GM19463 (cell line): ENCODE measurements at regions not wholly inside any gene's neighbourhood (a gene's known extent, or its start where the extent isn't known, plus 50 kb on each side); places are given as distances from the start of the nearest gene placed in this dataset.

ENCODE experiments used
- ATAC-seq: cut with Tn5 transposase; IDR thresholded peaks from one replicate; pipeline ENCODE4 v1.9.1; 2021; ENCODE audit warnings: mild to moderate bottlenecking, moderate library complexity; ENCODE audit not compliant: unreplicated experiment

DNA sequence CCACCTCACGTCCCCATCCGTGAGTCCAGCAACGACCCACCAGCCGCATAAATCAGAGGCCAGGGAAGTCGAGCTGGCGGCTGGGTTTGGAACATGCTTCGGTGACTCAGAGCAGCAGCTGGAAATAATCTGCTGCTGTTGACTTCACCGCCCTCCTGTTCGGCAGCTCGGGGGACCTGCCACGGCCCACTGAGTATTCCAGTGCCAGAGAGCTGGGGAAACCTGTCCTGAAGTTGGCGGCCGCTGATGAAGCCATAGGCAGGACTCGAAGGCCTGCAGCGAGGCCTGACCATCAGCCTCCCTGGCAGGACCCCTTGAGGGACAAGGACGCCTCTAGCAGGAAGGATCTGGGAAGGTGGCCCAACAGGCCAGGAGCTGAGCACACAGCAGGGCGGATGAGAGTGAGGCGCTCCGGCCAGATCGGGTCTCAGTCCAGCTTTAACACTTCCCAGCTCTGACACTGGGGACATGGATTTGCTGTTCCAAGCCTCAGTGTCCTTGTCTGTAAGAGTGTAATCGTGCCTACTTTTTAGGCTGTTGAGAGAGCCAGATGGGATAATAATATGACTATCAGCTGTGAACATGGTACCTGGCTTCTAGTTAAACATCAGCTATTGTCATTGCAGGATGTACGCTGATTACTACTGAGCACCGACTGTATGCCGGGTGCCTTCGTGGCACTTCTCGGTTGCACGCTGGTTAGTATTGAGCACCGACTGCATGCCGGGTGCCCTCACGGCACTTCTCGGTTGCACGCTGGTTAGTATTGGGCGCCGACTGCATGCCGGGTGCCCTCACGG is 50.4 kb upstream of the CIBAR2 start:
- ATAC-seq = no peak

DNA sequence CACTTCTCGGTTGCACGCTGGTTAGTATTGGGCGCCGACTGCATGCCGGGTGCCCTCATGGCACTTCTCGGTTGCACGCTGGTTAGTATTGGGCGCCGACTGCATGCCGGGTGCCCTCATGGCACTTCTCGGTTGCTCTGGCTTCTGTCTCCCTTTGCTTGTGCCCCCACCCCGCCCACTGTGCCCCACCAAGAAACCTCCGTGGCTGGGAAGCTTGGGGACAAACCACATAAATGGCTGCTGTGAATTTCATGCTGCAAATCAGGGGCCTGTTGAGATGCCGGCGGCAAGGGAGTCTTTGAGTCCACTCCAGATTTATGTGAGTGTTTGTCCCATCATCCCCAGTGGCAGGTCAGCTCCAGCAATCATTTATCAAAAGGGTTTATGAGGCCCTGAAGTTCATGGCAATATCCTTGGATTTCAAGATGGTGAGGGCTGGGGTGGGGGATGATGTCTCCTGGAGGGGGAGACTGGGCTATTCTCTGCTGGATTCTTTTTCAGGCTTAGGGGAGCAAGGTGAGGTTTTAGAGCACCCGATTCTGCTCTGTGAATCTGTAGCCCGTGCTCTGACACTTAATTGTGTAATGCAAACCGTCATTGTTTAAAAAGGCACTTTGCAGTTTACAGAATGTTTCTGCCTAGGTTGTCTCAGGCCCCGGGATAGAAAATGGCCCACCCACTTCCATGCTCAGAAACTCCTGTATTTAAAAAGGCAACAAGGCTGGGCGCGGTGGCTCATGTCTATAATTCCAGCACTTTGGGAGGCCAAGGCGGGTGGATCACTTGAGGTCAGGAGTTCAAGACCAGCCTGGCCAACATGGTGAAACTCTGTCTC is 51.2 kb upstream of the CIBAR2 start:
- no peak for ATAC-seq

DNA sequence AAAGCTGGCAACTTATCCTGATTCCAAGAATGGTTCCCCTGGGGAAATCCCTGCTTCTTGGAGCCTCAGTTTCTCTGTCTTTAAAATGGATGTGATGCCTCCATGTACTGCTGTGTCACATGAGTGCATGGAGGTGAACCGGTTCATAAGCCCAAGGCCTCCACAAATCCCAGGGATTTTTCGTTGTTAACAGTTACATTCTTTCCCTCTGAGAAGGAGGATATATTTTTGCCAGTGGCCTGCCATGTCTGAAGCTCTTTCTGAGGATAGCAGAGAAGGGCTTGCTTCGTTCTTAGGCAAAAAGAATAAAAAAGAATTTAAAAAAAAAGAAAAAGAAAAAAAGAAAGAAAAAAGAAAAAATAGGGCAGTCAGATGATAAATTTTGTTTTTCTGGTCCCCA is 52.2 kb upstream of the CIBAR2 start:
- no peak for ATAC-seq

DNA sequence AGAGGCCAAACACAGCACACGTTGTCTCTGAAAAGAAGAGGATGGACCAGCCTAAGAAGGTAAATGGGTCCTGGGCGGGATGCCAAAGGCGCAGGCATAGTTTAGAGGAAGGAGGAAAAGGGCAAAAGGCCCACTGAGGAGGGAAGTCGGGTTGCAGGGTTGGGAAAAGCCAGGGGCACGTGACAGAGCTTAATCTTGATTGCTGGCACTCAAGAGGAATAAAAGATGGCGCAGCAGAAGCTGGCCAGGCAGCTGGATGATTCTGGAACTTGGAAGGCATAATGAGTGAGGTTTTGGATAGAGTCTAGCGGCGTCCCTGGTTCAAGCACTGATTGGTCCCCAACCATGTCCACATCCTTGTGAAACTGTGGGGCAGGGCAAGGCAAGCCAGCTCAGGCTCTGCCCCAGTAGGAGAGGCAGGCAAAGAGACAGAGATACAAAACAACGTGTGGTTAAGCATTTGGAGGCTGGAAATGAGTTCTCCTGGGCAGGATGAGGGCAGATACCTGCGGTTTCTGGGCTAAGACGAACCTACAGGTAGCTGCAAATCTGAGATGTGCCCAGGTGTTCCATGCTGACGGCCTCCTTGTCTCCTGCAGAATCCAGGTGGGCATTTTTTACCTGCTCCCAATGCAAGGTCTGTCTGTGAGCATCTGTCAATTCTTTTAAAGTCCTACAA is 52.7 kb upstream of the CIBAR2 start:
- no peak for ATAC-seq

DNA sequence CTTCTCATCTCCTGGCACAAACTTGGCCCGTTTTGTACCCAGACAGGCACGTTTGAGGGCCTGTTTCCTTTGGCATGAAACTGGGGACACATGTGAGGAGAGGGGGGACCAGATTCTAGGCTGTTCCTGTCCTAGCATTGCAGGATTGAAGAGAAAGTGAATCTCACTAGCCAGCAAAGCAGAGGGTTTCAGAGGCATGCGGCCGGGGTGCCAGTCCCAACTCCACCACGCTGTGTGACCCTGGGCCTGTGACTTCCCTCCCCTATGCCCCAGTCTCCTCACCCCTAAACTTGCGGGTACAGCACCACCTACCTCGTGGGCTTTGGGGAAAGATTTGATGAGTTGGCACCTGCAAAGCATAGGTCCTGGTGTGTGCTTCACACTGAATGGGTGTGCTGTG is 53.5 kb upstream of the CIBAR2 start:
- no peak for ATAC-seq

DNA sequence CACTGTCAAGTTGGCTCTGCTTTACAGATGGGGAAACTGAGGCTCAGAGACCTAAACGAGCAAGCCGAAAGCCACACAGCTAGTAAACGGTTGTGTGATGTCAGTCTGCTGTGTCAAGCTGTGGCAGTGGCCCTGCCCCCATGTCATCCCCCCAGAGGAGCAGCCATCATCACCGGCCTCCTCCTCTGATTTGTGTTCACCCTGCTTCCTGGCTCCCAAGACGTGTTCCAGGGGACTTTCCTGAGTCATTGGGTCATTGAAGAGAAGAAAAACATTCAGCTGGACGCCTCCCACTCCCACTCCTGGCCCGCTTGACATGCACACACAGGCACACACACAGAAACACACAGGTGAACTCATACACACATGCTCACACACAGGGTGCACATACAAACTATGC is 54.0 kb upstream of the CIBAR2 start:
- no peak for ATAC-seq

DNA sequence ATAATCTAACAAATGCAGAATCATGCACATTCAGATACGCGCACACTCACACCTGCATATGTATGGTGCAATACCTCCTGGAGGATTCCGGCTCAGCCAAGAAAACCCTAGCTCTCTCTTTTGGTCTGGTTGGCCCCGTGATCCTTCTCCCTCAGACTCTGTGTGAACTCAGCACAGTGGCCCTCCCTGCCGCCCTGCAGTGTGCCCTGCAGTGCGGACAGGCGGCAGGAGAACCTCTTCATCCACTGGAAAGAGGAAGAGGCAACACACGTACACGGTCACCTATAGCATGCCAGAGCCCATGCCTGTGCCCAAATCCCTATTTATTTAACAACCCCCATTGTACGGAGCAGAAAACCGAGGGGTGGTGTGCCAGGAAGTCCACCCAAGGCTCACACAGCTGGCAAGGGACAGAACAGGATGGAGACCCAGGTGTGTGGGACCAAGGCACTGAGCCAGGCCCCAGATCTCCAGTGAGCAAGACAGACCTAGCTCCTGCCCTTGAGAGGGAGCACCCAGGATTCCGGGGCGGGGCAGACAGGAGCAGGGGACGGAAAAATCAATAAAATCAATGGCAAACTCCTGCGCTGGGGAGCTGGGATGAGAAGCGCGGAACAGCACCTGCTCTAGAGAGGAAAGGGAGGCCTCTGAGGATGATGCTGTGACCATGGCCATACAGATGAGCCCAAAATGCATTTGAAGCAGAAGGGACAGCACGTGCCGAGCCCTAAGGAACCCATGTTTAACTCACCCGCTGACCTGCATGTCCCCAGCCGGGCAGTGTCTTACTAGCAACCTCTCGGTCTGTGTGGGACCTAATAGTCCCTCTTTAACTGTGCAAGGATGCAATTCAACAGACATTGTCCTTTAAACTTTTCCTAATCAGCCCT is 54.7 kb upstream of the CIBAR2 start:
- no peak for ATAC-seq

DNA sequence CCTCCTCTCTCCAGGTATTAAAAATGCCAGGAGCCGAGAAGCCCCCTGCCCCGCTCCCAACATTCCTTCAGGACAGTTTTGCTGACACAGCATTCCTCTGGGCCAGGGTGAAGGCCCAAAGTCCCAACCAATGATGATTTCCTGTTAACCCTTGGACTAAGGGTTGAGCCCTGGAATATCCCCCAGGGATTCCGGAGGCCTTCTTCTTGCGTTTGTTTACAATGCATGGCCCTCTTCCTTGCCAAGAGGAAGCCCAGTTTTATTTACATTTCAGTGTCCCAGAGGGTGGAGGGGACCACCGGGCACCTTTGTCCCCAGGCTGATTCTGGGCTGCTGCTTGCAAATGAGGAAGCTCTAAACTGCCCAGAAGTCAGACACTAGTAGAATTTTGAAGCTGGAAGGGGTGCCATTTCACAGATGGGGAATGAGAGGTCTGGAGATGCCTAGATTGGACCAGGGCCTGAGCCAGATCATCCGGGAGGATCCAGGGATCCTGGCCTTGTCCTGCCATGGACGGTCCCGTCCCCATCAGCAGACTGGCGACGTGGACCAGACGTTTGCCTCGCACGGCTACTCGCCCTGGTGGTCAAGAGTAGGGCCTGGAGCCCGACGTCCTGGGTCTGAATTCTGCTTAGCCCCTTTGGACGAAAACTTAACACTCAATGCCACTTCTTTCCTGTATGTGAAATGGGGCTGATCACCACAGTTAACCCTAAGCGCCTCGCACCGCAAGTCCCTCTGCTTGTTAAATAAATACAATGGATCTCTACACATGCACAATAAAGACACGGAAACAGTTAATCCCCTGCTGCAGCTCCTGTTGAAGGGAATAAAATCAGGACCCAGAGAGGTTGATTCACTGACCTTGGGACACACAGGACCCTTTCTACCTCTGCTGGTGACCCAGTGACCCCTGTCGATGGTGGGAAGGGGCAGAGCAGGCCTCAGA is 55.6 kb upstream of the CIBAR2 start:
- ATAC-seq = no peak

DNA sequence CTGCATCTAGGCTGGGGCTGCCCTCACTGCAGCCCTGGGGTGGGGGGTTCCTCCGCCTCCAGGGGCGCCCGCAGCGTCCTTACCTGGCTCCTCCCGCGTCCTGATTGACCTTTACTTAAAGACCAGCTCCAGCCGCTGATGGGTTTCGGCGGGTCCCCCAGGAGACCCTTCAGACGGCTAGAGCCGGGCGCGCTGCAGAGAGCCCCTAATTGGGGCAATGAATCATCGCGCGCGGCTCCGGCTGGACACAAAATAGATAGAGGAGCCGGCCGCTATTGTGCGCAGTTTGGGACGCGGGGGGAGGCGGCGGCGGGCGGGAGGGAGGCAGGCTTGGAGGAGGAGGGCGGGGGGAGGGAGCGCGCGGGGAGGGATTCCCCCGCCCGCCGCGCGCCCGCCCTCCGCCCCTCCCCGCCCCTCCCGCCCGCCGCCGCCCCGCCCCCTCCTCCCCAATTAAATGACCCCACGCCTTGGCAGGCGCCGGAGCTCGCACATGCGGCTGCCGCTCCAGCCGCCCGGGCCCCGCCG is 56.5 kb upstream of the CIBAR2 start:
- no peak for ATAC-seq

DNA sequence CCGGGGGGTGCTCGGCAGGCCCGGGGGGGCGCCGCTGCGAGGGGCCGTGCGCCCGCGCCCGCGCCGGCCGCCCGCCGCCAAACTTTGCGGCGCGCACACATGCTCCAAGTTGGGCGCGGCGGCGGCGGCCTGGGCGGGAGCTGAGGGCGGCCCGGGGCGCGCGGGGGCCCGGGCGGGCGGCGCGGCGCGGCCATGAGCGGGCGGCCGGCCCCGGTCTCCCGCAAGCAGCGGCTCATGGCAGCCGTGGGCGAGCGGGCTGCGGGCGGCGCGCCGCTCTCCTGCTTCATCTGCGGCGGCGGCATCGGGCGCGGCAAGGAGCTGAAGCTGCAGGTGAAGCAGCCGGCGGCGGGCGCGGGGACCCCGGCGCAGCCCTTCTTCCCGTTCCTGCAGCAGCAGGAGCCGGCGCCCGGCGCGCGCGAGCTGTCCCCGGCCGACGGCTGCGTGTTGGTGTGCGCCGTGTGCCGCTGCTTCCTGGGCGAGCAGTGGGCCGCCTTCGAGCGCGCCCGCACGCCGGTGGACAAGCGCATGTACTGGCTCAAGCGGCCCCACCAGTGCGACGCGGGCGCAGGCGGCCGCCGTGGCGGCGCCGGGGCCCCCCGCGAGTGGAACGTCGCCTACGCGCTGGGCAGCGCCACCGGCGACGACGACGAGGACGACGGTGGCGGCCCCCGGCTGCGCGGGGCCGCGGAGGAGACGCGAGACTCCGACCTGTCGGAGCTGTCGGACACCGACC is 57.2 kb upstream of the CIBAR2 start:
- no peak for ATAC-seq

DNA sequence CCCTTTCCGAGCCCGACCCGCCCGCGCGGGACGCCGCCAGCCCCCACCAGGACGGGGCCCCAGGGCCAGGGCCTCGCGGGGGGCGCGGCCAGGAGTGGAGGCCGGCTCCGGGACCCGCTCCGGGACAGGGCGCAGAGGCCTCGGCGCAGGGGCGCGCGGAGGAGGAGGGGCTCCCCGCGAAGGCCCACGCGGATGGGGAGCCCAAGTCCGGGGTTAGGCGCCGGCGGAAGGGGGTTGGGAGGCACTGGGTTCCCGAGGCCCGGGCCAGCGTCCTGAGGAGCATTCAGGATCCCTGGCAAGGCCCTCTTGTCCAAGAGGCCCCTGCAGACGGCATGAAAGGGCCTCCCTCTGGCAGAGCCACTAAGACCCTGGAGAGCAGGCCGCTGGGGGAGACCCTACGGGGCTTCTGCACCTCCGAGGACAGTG is 57.8 kb upstream of the CIBAR2 start:
- no peak for ATAC-seq

DNA sequence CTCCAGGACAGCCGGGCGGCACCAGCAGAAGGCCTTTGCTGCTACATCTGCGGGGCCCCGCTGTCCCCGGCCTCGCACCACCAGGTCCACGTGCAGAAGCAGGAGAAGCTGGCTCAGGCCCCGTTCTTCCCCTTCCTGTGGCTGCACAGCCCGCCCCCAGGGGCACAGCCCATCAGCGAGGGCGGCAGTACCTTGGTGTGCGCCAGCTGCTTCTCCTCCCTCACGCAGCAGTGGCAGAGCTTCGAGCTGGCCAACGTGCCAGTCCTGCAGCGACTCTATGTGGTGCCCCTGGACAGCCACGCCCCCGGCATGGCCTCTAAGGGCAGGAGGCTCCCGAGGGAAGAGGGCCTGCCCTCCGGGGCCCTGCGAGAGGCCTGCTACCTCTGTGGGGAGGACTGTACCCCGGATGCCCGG is 58.3 kb upstream of the CIBAR2 start:
- ATAC-seq = no peak

DNA sequence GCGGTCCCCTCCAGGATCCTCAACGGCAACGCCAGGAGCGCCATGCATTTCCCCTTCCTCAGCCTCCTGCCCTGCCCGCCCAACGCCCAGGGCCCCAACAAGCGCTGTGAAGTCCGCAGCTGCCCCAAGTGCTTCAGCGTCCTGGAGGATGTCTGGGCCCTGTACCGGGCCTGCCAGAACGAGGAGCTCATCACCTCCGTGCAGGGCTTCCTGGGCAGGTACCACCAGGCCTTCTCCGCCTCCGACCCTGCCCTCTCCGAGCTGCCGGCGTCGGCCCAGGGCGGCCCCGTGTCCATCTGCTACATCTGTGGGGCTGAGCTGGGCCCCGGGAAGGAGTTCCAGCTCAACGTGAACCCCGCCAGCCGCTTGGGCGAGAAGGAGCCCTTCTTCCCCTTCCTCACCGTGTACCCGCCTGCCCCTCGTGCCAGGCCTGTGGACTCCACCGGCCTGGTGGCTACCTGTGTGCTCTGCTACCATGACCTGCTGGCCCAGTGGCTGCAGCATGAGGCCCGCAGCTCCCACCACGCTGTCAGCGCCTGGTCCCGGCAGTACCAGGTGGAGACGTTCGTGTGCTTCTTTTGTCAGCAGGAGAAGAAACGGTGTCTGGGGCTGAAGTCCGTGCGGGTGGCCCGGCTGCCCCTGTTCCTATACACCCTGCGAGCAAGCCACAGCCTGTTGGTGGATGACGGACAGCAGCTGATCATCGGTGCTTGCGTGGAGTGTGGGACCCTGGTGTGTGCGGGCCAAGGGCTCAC is 58.9 kb upstream of the CIBAR2 start:
- no peak for ATAC-seq

DNA sequence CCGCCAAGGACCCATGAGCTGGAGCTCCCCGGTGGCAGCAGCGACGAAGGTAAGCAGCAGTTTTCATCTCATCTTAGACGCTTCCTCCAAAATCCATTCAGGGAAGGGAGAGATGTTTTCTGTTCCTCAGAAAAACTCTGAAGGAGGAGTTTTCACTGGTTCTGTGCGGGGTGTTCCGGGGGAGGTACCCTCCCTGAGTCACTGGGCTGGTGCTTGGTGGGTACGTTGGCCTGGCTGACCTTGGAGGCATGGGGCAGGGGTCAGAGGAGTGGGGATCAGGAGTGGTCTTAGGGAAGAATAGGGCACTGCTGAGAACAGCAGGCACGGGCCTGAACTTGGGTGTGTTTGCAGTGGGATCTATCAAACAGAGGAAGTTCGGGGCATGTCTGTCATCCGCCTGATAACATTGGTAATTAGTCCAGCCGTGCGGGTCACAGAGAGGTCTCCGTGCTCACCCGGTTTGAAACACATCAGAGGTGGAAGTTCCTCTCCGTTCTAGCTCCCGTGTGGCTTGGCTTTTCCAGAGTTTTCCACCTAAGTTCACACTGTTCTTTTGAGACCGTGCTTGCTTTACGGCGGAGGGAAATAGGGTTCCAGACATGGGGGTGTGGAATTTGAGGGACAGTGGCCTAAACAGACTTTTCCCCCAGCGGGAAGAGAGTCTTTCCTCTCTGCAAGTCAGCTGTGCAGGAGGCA is 59.6 kb upstream of the CIBAR2 start:
- no peak for ATAC-seq

DNA sequence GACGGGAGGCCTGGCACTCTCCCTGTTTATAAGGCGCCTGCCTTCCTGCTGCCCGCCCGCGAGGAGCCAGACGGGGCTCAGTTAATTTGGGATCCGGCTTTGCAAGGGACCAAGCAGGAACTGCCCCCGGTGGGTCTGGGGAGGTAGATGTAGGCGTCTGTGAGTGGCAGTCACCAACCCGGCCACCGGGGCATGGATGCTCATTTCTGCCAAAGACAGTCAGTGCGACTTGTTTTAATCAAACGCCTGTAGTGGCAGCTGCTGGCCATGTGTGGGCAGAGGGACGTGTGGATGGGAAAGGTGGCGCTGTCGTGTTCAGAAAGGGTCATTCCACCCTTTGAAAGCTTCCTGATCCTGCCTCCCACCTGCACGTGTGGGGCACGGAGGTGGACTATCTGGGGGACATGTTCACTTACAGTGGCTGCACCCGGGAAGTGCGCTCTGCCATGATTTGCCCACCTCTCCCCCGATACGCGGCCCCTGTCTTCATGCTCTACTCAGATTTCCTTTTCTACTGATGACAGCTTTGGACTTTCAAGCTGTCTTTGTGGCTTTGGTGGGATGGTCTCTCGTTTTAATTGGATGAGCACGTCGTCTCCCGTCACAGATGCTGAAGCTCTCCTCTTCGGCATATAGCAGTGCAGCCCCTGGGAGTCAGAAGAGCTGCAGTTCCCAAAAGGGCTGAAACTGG is 60.3 kb upstream of the CIBAR2 start:
- ATAC-seq = no peak

DNA sequence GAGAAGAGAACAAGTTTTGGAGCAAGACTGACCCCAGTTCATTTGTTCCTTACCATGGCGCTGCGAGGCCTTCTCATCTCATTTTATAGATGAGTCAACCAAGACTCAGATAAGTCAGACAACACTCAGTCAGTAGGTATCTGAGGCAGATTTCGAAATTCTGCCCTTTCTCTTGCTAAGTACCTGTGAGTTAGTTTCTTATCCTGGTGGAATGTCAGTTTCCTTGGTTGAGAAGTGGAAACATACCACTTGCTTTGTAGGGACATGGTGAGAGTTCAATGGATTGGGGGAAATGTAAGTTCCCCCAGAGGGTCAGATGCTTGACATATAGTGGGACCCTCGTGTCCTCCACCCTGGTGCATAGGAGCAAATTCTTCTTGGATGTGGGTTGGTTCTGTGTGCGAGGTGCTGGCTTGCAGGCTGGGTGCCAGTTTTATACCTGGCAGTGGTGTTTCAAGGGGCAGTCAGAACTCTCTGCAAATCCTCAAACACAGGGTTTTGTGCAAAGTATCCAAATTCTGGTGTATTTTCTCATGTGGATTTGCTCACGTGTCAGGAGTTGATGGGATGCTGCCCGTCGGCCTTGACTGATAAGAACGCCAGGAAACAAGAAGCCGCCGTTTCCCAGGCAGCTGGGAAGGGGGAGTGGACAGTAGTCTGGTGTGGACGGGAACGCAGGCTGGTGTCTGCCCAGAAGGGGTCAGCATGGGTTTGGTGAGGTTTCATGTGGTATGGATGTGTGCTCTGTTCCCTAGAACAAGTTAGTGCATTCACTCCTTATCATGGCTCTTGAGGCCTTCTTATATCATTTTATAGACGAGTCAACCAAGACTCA is 61.1 kb upstream of the CIBAR2 start:
- no peak for ATAC-seq
